ENCODE measurements at regions not wholly inside any gene's neighbourhood (a gene's known extent, or its start where the extent isn't known, plus 50 kb on each side); places are given as distances from the start of the nearest gene placed in this dataset.

GRCh38 chr12:58602179-58602578, 318.1 kb downstream of the LRIG3 start:
- Histone ChIP-seq H3K79me2 (ENCODE audit: control insufficient read depth, insufficient read depth, low read length) (no peaks in the 10 kb centered on the region), H3K27ac (ENCODE audit: low read length in 2 of 2) (no peak overlapping the region), H3K4me1 (ENCODE audit: control insufficient read depth in 2 of 2, insufficient read depth in 2 of 2, low read length in 2 of 2) (no peaks in the 10 kb centered on the region), H2AFZ (ENCODE audit: insufficient read depth, low read depth, low read length, poor library complexity, severe bottlenecking) (no peak overlapping the region), H3K27me3 (replicated peaks in 1 of 4; ENCODE audit: control extremely low read depth in 1 of 4, control insufficient read depth in 3 of 4, insufficient read depth in 4 of 4, low read length in 3 of 4) (no peaks in the 10 kb centered on the region), H3K36me3 (replicated peaks in 1 of 2; ENCODE audit: control extremely low read depth in 1 of 2, control insufficient read depth in 1 of 2, extremely low read depth in 1 of 2, insufficient read depth in 2 of 2, low read length in 1 of 2) (no peaks in the 10 kb centered on the region), H3K4me3 (ENCODE audit: control extremely low read depth in 1 of 5, extremely low read depth in 1 of 5, insufficient read depth in 1 of 5, low read depth in 2 of 5, low read length in 4 of 5) (no peak overlapping the region), H3K4me2 (replicated peaks; ENCODE audit: low read depth, low read length, poor library complexity, severe bottlenecking) (no peak overlapping the region), H3K9me3 (ENCODE audit: control extremely low read depth in 1 of 3, control insufficient read depth in 2 of 3, insufficient read depth in 1 of 3, low read length in 2 of 3) (no peaks in the 10 kb centered on the region), H3K9ac (ENCODE audit: low read length) (no peak overlapping the region), H4K20me1 (ENCODE audit: control insufficient read depth, insufficient read depth, low read length, poor library complexity, severe bottlenecking) (no peaks in the 10 kb centered on the region)
- intact Hi-C loops (cut with micrococcal nuclease) = no loop called here
- CTCF ChIA-PET = no interaction called here
- no peak for DNase-seq
- Mint-ChIP-seq H3K27me3 (no peaks in the 10 kb centered on the region), H3K4me1 (no peaks in the 10 kb centered on the region), H3K27ac (no peak overlapping the region), H3K9me3 (ENCODE audit: insufficient read depth) (peaks cover 2% of the 10 kb centered on the region), H3K4me3 (no peak overlapping the region)
- POLR2A ChIA-PET = no interaction called here
- ATAC-seq (ENCODE audit: low read depth) = no peak
- TF ChIP-seq CTCF (IDR thresholded peaks at IDR 0.05) = no peak
- TF ChIP-seq EZH2 (IDR thresholded peaks at IDR 0.05; ENCODE audit: borderline replicate concordance, insufficient read depth, low read depth, low read length, poor library complexity, severe bottlenecking) = no peak
- 88% methylated on average over 1 of the region's 6 CpGs for WGBS (ENCODE audit: insufficient coverage)

- ATAC-seq (ENCODE audit: low read depth) (no peak), DNase-seq (no peak)
- Histone ChIP-seq H4K20me1 (ENCODE audit: control insufficient read depth, insufficient read depth, low read length, poor library complexity, severe bottlenecking) (no peaks in the 10 kb centered on the region), H2AFZ (ENCODE audit: insufficient read depth, low read depth, low read length, poor library complexity, severe bottlenecking) (no peak overlapping the region), H3K27me3 (replicated peaks in 1 of 4; ENCODE audit: control extremely low read depth in 1 of 4, control insufficient read depth in 3 of 4, insufficient read depth in 4 of 4, low read length in 3 of 4) (no peaks in the 10 kb centered on the region), H3K36me3 (replicated peaks in 1 of 2; ENCODE audit: control extremely low read depth in 1 of 2, control insufficient read depth in 1 of 2, extremely low read depth in 1 of 2, insufficient read depth in 2 of 2, low read length in 1 of 2) (no peaks in the 10 kb centered on the region), H3K4me2 (replicated peaks; ENCODE audit: low read depth, low read length, poor library complexity, severe bottlenecking) (no peak overlapping the region), H3K79me2 (ENCODE audit: control insufficient read depth, insufficient read depth, low read length) (no peaks in the 10 kb centered on the region), H3K9me3 (ENCODE audit: control extremely low read depth in 1 of 3, control insufficient read depth in 2 of 3, insufficient read depth in 1 of 3, low read length in 2 of 3) (no peaks in the 10 kb centered on the region), H3K9ac (ENCODE audit: low read length) (no peak overlapping the region), H3K4me3 (ENCODE audit: control extremely low read depth in 1 of 5, extremely low read depth in 1 of 5, insufficient read depth in 1 of 5, low read depth in 2 of 5, low read length in 4 of 5) (no peak overlapping the region), H3K27ac (ENCODE audit: low read length in 2 of 2) (no peak overlapping the region), H3K4me1 (ENCODE audit: control insufficient read depth in 2 of 2, insufficient read depth in 2 of 2, low read length in 2 of 2) (no peaks in the 10 kb centered on the region)
- TF ChIP-seq EZH2 (IDR thresholded peaks at IDR 0.05; ENCODE audit: borderline replicate concordance, insufficient read depth, low read depth, low read length, poor library complexity, severe bottlenecking) (no peak), CTCF (IDR thresholded peaks at IDR 0.05) (no peak)
- WGBS (ENCODE audit: insufficient coverage) = no CpG with 5 or more reads among the region's 1 CpG
- ChIA-PET POLR2A (no interaction called here), CTCF (no interaction called here)
- Mint-ChIP-seq H3K27me3 (no peaks in the 10 kb centered on the region), H3K4me1 (no peaks in the 10 kb centered on the region), H3K4me3 (no peak overlapping the region), H3K27ac (no peak overlapping the region), H3K9me3 (ENCODE audit: insufficient read depth) (peaks cover 2% of the 10 kb centered on the region)
- intact Hi-C loops (cut with micrococcal nuclease) = no loop called here
Observed at GRCh38 chr12:58602736-58603135, 317.6 kb downstream of the LRIG3 start.

Measured in B cell (primary cell).